NCI-H82 treated with DMSO at 0.1 percent for 48 hours (cell line): ENCODE measurements at regions not wholly inside any gene's neighbourhood (a gene's known extent, or its start where the extent isn't known, plus 50 kb on each side); places are given as distances from the start of the nearest gene placed in this dataset.

ENCODE experiments used
- DNase-seq: peaks from one replicate; lab custom pipeline; 2025; ENCODE audit not compliant: unreplicated experiment; lab: John Stamatoyannopoulos, UW

DNA sequence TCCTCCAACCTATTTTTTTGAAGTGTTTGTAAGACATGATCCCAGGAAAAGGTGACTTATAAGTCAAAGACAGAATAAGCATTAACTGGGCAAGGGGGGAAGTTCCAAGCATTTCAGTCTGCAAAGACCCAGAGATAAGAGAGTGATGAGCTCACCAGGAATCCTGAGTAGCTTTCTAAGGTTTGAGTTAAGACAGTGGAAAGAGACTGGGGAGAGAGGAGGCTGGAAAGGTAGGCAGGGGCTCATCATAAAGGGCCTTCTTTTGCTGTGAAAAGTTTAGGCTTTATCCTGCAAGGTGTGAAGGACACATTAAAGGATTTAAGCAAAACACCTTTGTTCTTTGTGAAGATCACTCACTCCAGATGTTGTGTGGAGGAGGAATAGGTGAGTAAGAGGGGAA lies 438.8 kb downstream of the CHL1 start:
- DNase-seq = no peak

DNA sequence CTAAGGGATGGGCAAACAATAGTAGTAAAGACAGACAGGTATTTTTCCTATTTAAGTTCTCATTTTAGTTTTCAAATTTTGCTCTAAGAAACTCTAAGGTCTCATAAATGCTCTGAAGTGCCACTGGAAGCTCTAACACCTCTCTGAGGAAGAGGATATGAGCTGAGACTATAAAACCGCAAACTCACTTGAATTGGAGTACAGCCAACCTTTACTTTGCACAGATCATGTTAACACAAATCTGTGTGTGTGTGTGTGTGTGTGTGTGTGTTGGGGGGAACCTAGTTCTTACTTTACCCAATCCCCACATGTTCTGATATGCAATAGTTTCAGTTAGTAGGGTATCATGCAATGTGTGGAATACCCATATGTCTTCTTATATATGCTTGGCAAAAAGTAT lies 446.8 kb downstream of the CHL1 start:
- no peak for DNase-seq

DNA sequence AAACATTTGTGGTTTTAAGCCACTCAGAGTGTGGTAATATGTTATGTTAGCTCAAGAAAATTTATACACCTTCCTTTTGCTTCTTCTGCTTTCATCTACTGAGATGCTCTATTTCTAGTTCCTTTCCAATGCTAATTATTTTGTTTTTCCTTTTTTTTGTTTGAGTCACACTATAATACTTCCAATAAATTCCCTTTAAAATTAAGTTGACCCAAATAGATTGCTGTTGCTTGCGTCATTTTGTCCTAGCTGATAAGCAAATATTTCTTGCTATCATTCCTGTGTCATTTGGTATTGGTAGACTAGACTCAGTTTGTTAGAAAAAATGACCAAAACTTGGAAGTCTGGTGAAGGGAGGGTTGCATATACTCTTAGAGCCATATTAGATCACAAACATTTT lies 437.0 kb upstream of the CNTN6 start:
- no peak for DNase-seq

DNA sequence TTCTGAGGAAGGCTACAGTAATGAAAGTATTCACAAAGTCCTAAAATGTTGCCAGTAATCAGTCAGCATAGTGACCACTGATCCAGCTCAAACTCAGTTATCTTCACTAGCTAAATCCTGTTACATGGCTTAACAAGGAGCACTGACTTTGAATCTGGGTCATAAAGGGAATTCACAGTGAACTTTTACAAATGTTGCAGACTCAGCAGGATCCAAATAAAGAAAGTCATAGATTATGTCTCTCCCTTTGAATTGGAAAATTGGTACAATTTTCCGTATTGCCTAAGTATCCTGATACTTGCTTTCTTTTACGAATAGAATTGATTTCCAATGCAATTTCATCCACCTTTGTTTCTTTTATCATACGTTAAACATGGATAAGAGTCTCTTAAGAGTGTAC lies 431.5 kb upstream of the CNTN6 start:
- peak; percentile 50 for DNase-seq

DNA sequence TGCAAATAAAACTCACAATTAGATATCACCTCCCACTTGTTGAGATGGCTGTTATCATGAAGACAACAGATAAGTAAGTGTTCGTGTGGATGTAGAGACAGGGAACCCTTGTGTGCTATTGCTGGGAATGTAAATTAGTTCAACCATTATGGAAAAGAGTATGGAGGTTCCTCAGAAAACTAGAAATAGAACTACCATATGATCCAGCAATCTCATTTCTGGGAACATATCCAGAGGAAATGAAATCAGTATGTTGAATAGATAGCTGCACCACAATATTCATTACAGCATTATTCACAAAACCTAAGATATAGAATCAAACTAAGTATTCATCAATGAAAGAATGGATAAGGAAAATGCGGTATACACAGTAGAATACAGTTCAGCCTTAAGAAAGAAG lies 418.7 kb upstream of the CNTN6 start:
- DNase-seq = no peak

DNA sequence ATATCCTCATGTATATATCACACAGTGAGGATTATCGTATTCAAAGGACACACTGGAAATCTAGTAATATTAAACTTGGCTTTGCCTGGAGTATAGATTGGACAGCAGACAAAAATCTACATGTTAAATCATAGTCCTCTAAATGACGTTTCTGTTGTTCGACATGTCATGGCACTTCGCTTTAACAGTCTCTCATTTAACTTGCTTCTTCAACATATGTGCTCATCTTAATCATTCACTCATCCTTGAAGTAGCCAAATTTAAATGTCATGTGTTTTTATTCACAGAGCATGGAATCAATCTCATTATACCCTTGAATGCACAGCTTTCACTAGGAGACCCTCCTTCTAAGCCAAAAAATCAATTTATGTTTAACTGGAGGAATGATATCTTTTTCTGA lies 417.0 kb upstream of the CNTN6 start:
- DNase-seq = no peak

DNA sequence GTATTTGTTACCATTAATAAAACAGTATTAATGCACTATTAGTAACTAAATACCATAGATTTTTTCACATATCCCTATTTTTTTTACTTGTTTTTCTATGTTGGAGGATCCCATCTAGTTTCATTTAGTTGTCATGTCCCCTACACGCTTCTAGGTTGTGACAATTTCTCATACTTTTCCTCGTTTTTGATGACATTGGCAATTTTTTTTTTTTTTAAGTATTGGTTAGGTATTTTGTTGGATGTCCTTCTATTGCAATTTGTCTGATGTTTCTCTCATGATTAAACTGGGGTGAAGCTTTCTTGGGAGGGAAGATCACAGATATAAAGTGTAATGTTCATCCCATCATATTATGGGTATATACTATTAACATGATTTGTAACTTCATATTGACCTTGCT lies 409.1 kb upstream of the CNTN6 start:
- DNase-seq = no peak

DNA sequence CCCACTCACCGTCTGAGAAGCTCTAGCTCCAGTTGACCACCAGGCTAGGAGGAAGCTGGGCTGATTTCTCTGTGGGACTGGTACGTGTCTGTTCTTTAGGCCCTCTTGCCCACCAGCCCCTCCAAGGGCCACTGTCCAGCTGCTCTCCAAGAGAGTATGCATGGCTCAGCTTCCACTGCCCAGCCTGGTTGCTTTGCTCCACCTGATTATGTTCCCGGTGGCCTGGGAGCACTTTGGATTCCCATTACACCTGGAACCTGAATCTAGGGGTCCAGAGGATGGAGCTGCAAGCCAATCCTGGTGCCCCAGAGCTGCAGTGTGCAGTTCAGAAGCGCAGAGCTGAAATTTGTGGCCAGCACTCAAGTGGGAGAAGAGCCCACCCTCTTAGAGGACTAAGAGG lies 402.1 kb upstream of the CNTN6 start:
- no peak for DNase-seq

DNA sequence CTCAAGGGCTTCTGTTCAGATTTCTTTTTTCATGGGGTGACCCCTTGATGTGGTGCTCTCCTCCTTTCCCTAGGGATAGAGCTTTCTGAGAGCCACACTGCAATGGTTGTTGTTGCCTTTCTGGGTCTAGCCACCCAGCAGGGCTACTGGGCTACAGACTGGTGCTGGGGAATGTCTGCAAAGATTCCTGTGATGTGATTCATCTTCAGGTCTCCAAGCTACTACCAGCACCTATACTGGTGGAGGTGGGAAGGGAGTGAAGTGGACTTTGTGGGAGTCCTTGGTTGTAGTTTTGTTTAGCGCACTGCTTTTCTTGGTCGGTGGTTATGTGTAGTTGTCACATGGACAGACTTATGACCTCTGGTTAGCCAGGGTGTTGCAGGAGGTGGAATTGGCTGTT lies 392.3 kb upstream of the CNTN6 start:
- no peak for DNase-seq

DNA sequence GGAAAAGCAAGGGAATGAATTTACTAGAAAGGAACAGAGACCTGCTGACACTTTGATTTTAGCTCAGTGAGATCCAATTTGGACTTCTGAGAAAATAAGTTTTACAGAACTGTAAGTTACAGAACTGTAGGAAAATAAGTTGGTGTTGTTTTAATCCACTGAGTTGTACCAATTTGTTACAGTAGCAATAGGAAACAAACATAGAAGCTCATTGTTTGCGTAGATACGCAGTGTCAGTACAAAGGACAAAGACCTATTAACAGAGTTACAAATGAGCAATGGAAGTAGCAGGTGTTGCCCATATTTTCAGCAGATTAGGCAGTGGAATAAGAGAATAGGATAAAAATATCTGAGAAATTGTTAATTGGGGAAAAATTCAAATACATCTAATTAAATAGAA lies 385.8 kb upstream of the CNTN6 start:
- DNase-seq = no peak

DNA sequence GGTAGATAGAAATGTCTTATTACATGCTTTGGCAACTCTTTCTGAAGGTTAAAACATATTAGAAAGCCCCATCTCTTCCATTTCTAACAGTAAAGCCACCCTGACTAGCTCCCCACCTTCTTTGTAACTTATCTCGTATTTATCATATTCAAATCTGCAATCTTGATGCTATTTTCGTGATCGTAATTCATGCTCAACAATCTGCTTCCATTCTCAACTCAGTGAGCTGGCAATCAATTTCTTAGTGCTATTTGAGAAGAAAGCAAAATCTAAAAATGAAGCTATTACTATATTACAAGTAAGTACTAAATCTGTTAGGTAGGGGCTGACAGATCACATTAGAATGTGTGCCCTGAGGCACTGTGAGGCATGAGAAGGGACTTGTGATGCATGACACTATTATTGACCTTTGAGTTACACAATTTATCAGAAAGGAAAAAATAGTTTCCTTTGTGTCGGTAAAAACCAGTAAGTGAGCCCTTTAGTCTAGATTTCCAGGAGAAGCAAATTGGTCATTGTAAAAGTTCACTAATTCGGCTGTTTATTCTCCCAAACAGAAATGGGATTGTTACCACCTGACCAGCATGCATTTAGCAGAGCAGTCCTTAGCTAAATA lies 379.7 kb upstream of the CNTN6 start:
- no peak for DNase-seq

DNA sequence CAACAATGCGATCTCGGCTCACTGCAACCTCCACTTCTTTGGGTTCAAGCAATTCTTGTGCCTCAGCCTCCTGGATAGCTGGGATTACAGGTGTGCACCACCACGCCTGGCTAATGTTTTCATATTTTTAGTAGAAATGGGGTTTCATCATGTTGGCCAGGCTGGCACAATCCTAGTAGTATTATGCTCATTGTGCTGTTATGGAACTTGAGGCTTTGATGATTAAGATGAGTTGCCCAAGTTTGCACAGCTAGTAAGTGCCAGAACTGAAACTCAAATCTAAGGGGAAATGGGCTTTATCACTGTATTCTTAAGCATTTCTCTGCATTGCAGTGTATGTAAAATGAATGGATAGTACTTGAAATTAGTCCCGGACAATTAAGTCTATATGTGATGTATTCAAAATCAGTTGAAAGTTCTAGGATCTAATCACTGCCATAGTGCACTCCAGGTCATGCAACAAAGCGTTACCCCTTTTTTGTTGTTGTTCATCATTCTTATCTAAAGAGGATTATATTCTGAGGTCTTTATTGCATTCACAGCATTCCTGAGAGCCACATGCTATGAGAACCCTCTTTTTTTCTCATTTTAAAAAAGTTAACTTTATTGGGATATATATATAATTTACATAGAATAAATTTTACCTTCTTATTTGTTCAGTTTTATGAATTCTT lies 378.7 kb upstream of the CNTN6 start:
- no peak for DNase-seq

DNA sequence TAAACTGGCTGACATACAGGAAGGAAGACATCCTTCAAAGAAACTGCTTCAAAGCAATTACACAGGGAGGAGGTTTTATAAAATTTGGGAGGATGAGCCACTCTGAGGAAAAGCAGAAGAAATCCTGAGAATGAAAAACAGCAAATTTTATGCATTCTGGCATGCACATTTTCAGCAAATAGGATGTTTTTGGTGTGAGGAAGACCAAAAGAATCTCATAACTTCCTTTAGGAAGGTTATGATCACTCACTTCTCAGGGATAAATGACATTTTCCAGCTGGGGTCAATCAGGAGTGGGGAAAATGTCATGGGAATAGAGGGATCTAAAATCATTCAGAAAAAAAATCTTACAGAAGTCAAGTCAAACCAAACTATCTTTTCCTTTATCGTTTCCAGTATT lies 371.7 kb upstream of the CNTN6 start:
- no peak for DNase-seq

DNA sequence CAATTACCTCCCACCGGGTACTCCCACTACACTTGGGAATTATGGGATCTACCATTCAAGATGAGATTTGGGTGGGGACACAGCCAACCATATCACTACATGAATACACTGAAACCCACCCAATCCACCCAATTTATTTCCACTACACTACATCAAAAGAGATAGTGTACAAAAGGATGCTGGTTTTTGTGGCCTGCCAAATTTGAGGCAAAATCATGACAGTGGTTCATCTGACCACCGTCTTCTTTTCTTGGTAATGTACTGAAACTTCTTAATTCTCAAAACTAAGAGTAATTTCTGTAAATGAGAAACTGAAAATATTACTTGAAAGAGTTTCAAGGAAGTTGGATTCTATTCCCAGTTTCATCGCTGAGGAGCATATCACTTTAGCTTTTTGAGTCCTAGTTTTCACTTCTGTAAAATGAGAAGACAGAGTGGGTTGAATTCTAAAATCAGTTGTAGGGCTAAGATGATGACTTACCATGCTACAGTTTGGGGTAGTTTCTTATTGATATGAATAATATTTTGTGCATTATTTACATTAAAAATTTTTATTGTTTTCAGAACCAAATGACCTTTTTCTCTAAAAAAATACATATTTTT lies 360.4 kb upstream of the CNTN6 start:
- DNase-seq = no peak

DNA sequence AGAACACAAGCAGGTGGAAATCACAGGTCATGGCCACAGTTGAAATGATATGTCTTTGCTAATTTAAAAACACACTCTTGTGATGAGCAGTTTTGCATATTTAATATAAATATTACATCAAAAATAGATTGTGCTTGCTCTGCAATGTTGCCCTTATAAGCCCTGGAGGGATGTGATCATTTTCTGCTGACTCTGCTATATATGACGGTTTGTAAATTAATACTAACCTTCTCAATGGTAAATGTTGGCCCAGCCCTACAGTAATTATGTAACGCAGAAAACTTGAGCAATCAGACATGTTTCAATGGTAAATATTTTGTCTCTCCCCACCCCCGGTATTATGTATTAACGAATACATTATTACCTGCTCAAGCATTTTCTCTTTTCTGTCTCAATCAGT lies 359.5 kb upstream of the CNTN6 start:
- no peak for DNase-seq

DNA sequence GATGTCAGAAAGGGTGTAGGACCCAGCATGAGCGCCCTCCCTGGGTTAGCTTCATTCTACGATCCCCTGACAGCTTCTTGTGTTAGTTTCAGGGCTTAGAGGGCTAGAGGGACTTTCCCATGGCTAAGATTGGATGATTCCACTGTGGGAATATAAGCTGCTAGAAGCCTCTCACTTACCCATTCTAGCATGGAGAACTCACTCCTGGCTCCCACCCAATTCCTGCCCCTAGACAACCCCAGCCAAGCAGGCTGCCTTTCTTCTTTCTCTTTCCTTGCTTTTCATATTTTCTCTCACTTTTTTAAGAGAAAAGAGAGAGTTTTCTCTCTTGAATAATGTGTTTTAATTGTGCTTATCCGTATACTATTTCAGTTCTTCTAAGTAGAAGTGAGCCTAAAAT lies 335.1 kb upstream of the CNTN6 start:
- no peak for DNase-seq

DNA sequence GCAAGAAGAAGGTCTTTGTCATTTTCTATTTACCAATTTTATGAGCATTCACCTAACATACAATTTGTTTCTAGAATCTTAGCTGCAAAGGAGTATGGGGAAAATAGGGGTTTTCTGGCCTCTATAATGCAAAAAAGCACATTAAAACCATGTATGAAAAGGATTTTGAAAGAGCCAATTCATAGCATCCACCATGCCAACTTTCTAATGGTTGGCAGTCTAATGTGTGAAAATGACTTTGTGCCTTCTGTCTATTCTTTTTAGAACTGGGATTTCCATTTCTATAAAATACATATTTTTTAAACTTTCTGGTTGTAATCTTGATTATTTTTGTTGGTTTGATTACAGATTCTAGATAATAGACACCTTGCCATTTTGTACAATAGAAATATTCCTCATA lies 333.7 kb upstream of the CNTN6 start:
- DNase-seq = no peak

DNA sequence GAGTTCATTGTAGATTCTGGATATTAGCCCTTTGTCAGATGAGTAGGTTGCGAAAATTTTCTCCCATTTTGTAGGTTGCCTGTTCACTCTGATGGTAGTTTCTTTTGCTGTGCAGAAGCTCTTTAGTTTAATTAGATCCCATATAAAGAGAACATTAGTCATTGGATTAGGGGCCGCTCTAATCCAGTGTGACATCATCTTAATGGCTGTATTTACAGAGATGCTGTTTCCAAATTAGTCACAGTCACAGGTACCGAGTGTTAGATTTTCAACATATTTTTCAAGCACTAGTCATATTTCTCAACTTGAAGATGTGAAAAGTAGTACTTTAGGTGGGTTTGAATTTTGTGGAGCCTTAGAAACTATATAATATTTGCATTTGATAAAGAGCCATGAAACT lies 319.4 kb upstream of the CNTN6 start:
- DNase-seq = peak; percentile 63

DNA sequence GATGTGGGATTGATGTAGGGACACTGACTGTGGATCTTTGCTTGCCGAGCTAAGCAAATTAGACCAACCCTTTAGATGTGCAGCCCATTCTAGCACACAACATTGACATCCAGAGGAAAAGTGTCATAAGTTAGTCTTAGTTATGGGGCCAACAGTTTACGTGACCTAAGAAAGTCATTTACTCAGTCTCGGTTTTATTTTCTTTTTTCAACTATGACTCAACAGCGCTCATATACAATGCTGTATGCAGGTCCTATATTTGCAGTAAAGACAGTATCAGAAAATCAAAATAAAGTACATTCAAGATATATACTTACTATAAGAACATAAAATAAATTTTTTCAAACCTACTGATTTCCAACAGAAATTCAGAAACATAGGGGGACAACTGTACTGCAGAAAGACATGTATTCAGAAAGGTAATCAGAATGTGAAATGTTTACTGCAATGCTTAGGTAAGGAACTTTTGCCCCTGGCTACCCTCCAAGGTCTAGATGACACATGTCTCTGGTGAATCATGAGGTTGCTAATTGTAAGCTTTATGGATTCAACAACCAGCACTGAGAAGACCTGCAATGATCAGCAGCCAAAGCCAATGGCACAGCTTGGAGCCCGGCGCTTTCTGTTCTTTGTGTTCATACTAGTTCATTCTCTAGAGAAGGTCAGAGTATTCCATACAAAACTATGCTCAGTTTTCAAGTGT lies 317.5 kb upstream of the CNTN6 start:
- no peak for DNase-seq

DNA sequence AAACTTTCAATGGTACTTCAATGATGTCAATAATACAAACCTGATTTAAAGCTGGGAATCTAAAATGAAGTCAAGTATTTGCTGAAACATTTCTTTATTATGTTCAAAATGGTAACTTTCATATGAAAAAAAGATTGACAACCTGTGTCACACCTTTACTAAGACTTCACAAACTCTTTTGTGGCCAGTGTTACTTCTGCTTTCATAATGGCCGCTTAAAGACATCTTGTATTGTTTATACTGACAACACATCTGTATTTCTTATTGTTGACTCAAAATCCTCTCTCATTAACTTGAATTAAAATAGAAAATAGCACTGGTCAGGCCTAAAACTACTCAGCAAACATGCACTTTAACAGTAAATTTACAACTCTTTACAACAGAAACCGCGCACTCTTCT lies 312.3 kb upstream of the CNTN6 start:
- no peak for DNase-seq

DNA sequence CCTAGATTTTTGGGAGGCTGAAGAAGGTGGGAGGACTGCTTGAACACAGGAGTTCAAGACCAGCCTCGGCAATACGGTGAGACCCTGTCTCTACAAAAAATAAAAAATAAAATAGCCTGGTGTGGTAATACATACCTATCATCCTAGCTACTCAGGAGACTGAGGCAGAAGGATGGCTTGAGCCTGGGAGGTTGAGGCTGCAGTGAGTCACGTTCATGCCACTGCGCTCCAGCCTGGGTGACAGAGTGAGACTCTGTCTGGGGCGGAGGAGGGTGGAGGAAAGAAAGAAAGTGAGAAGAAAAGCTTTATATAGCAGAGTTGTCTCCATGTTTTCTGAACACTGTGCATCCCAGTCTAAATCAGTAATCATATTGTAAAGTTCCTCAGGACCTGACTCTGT lies 301.4 kb upstream of the CNTN6 start:
- DNase-seq = no peak

DNA sequence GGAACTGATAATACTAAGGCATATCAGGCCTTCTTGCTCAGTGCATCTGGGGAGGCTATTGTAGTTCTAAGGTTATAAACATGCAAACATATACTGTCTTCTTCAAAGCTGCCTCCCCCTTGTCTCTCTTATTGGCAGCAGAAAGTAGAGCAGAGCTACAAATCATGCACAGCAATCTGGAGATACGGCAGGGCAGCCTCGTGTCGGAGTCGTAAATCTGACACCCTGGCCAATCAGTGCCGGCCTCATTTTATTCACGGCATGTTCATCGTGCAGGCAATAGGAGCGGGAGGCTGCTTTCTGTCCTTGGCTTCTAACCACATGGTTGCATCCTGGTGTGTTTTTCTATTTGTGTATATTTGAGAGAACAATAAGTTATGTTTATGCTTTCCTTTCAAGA lies 300.2 kb upstream of the CNTN6 start:
- no peak for DNase-seq
